H9 (cell line): ENCODE measurements at regions not wholly inside any gene's neighbourhood (a gene's known extent, or its start where the extent isn't known, plus 50 kb on each side); places are given as distances from the start of the nearest gene placed in this dataset.

Experiments
- DNase-seq: peaks from one replicate; pipeline ENCODE4 v3.0.0-alpha.2; 2017
- H2AFZ ChIP-seq: one replicate; pipeline ENCODE4 v1.6.1; 2013; ENCODE audit warnings: mild to moderate bottlenecking, low read length, control low read depth, moderate library complexity
- H2AK5ac ChIP-seq: 2 replicates; pipeline ENCODE4 v1.6.1; 2013; ENCODE audit warnings: low read length, control low read depth, mixed read lengths; ENCODE audit not compliant: insufficient read length
- H2BK120ac ChIP-seq: one replicate; pipeline ENCODE4 v1.6.1; 2013; ENCODE audit warnings: low read depth, mild to moderate bottlenecking, low read length, control low read depth, inconsistent platforms; ENCODE audit not compliant: poor library complexity, severe bottlenecking
- H2BK12ac ChIP-seq: 2 replicates; pipeline ENCODE4 v1.6.1; 2013; ENCODE audit warnings: low read length, control low read depth, mixed read lengths, low read depth; ENCODE audit not compliant: insufficient read length
- H2BK15ac ChIP-seq: 2 replicates; pipeline ENCODE4 v1.6.1; 2013; ENCODE audit warnings: low read depth, low read length, control low read depth
- H2BK20ac ChIP-seq: one replicate; pipeline ENCODE4 v1.6.1; 2013; ENCODE audit warnings: low read depth, mild to moderate bottlenecking, low read length, control low read depth, inconsistent platforms; ENCODE audit not compliant: poor library complexity, severe bottlenecking
- H2BK5ac ChIP-seq: 2 replicates; pipeline ENCODE4 v1.6.1; 2013; ENCODE audit warnings: low read length, control low read depth, mixed read lengths; ENCODE audit not compliant: insufficient read length
- H3K14ac ChIP-seq: 2 replicates; pipeline ENCODE4 v1.6.1; 2013; ENCODE audit warnings: low read length, control low read depth; ENCODE audit not compliant: insufficient read depth
- H3K18ac ChIP-seq: 2 replicates; pipeline ENCODE4 v1.6.1; 2013; ENCODE audit warnings: low read depth, mild to moderate bottlenecking, mixed read lengths, low read length, control low read depth; ENCODE audit not compliant: insufficient read length
- H3K23ac ChIP-seq: 2 replicates; pipeline ENCODE4 v1.6.1; 2013; ENCODE audit warnings: low read length, control low read depth, mixed read lengths, low read depth; ENCODE audit not compliant: insufficient read length
- H3K23me2 ChIP-seq: 2 replicates; pipeline ENCODE4 v1.6.1; 2013; ENCODE audit warnings: low read depth, mild to moderate bottlenecking, mixed read lengths, low read length, control low read depth; ENCODE audit not compliant: insufficient read length, poor library complexity, severe bottlenecking
- H3K27ac ChIP-seq: 2 replicates; pipeline ENCODE4 v1.5.1; 2013; ENCODE audit warnings: low read length, control low read depth, mixed read lengths, low read depth; ENCODE audit not compliant: insufficient read length
- H3K27me3 ChIP-seq: 2 replicates; pipeline ENCODE4 v1.6.1; 2013; ENCODE audit warnings: low read length, control low read depth, inconsistent platforms; ENCODE audit not compliant: insufficient read depth
- H3K4ac ChIP-seq: 2 replicates; pipeline ENCODE4 v1.6.1; 2013; ENCODE audit warnings: low read depth, mild to moderate bottlenecking, control low read depth, inconsistent platforms, low read length, moderate library complexity
- H3K4me1 ChIP-seq: 2 replicates; pipeline ENCODE4 v1.6.1; 2013; ENCODE audit warnings: low read length, control low read depth, inconsistent platforms; ENCODE audit not compliant: insufficient read depth
- H3K4me2 ChIP-seq: 2 replicates; pipeline ENCODE4 v1.6.1; 2013; ENCODE audit warnings: low read length, control low read depth, mixed read lengths; ENCODE audit not compliant: insufficient read length, insufficient read depth
- H3K56ac ChIP-seq: 2 replicates; pipeline ENCODE4 v1.6.1; 2013; ENCODE audit warnings: low read depth, mild to moderate bottlenecking, mixed read lengths, low read length, control low read depth; ENCODE audit not compliant: insufficient read length
- H3K79me1 ChIP-seq: 2 replicates; pipeline ENCODE4 v1.6.1; 2013; ENCODE audit warnings: low read depth, mild to moderate bottlenecking, moderate library complexity, low read length, control low read depth, inconsistent platforms; ENCODE audit not compliant: insufficient read depth, poor library complexity, severe bottlenecking
- H3K79me2 ChIP-seq: 2 replicates; pipeline ENCODE4 v1.6.1; 2013; ENCODE audit warnings: low read length, control low read depth, inconsistent platforms; ENCODE audit not compliant: insufficient read depth
- H3K9ac ChIP-seq: 2 replicates; pipeline ENCODE4 v1.6.1; 2013; ENCODE audit warnings: low read length, control low read depth, mixed read lengths; ENCODE audit not compliant: insufficient read length; ENCODE audit errors: extremely low read depth
- H3K9me3 ChIP-seq: one replicate; pipeline ENCODE4 v1.6.1; 2013; ENCODE audit warnings: low read depth, low read length, inconsistent platforms; ENCODE audit not compliant: control insufficient read depth
- H3T11ph ChIP-seq: one replicate; pipeline ENCODE4 v1.6.1; 2013; ENCODE audit warnings: mild to moderate bottlenecking, low read length, control low read depth, inconsistent platforms
- H4K20me1 ChIP-seq: one replicate; pipeline ENCODE4 v1.6.1; 2013; ENCODE audit not compliant: control insufficient read depth, insufficient read length, insufficient read depth
- H4K5ac ChIP-seq: 2 replicates; pipeline ENCODE4 v1.6.1; 2013; ENCODE audit warnings: low read depth, mild to moderate bottlenecking, mixed read lengths, low read length, control low read depth; ENCODE audit not compliant: insufficient read length
- H4K8ac ChIP-seq: replicated peaks from 2 replicates; pipeline ENCODE4 v1.6.1; 2013; ENCODE audit warnings: low read length, control low read depth, mixed read lengths, low read depth; ENCODE audit not compliant: insufficient read length
- H4K91ac ChIP-seq: 2 replicates; pipeline ENCODE4 v1.6.1; 2013; ENCODE audit warnings: low read depth, mild to moderate bottlenecking, moderate library complexity, mixed read lengths, low read length, control low read depth; ENCODE audit not compliant: insufficient read length
- H3K27ac Mint-ChIP-seq, 3 experiments: 2 replicates in 2 of 3; 3 replicates in 1 of 3; pipeline ENCODE4 v1.8.0; 2020 to 2021; ENCODE audit warnings: mixed read lengths in 3 of 3, mild to moderate bottlenecking in 1 of 3, moderate library complexity in 1 of 3
- H3K27me3 Mint-ChIP-seq: 2 replicates; pipeline ENCODE4 v1.8.0; 2021; ENCODE audit warnings: low read depth, mild to moderate bottlenecking, moderate library complexity, mixed read lengths
- H3K36me3 Mint-ChIP-seq, 3 experiments: 2 replicates in 2 of 3; 3 replicates in 1 of 3; pipeline ENCODE4 v1.8.0; 2020 to 2021; ENCODE audit warnings: low read depth in 3 of 3, mixed read lengths in 3 of 3; ENCODE audit not compliant: insufficient read depth in 1 of 3
- H3K4me1 Mint-ChIP-seq, 2 experiments: 2 replicates each; pipeline ENCODE4 v1.8.0; 2020; ENCODE audit warnings: mixed read lengths in 2 of 2
- H3K4me3 Mint-ChIP-seq, 2 experiments: 2 replicates in 1 of 2; 3 replicates in 1 of 2; pipeline ENCODE4 v1.8.0; 2020 to 2021; ENCODE audit warnings: mild to moderate bottlenecking in 2 of 2, mixed read lengths in 2 of 2, moderate library complexity in 1 of 2
- H3K9me3 Mint-ChIP-seq, 2 experiments: 2 replicates in 1 of 2; 3 replicates in 1 of 2; pipeline ENCODE4 v1.8.0; 2020; ENCODE audit warnings: mild to moderate bottlenecking in 2 of 2, mixed read lengths in 2 of 2, moderate library complexity in 1 of 2
- CTCF ChIP-seq: fragments of 200-600 bp; sonication (generic); conservative IDR thresholded peaks from 3 replicates; pipeline ENCODE4 v1.8.0; 2021; ENCODE audit warnings: antibody characterized with exemption, mild to moderate bottlenecking
- WGBS: extraction: QIAGEN DNeasy Blood & Tissue Kit; methylation state at CpG from one replicate; pipeline ENCODE4 v1.1.7; 2013; ENCODE audit warnings: missing lambda C conversion rate, low lambda C conversion rate, mixed read lengths; ENCODE audit not compliant: insufficient read length; ENCODE audit errors: extremely low coverage; 5-methylcytosine and 5-hydroxymethylcytosine counted together

DNA sequence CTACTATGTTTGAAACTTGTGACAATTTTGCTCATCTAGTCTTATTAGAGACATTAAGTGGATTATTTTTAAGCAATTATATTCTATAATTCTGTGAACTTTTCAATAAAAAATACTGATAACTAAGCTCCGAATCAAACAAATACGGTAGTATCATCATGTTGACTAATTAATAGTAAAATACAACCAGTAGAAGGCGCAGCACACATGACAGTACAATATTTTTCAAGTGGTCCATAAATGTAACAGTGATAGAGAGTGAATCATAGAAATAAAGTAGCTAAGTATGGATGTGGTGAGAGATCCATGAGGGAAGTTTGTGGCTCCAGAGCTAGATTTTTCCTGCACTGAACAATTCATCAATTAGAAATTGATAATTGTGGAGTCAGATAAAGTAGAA is 666.2 kb downstream of the KCTD8 start:
- Histone ChIP-seq H3K18ac (no peak overlapping the region), H3K79me1 (no peaks in the 10 kb centered on the region), H2AK5ac (no peak overlapping the region), H3K23me2 (no peaks in the 10 kb centered on the region), H2BK5ac (no peak overlapping the region), H3K4me2 (no peak overlapping the region), H3K9ac (no peak overlapping the region), H4K8ac (no peak overlapping the region), H3K27ac (no peak overlapping the region), H3K4me1 (no peaks in the 10 kb centered on the region), H2BK20ac (no peak overlapping the region), H4K91ac (no peak overlapping the region), H3K23ac (no peak overlapping the region), H3K4ac (no peak overlapping the region), H2BK12ac (no peak overlapping the region), H4K5ac (no peak overlapping the region), H3K79me2 (no peaks in the 10 kb centered on the region), H3K27me3 (no peaks in the 10 kb centered on the region), H3K9me3 (no peaks in the 10 kb centered on the region), H2BK120ac (no peak overlapping the region), H2AFZ (no peak overlapping the region), H3K14ac (no peak overlapping the region), H3K56ac (no peak overlapping the region), H2BK15ac (no peak overlapping the region), H3T11ph (no peak overlapping the region), H4K20me1 (no peaks in the 10 kb centered on the region)
- no peak for DNase-seq
- Mint-ChIP-seq H3K27ac (no peak overlapping the region; a peak in 1 of 7 replicates), H3K4me3 (no peak overlapping the region), H3K9me3 (no peaks in the 10 kb centered on the region; a peak in 1 of 5 replicates), H3K36me3 (no peaks in the 10 kb centered on the region), H3K4me1 (peaks cover 12 to 13% of the 10 kb centered on the region in 2 experiments), H3K27me3 (no peaks in the 10 kb centered on the region)
- TF ChIP-seq CTCF, result no peak
- no CpG with 5 or more reads among the region's 3 CpGs for WGBS
